HG02884 (cell line): ENCODE measurements at regions not wholly inside any gene's neighbourhood (a gene's known extent, or its start where the extent isn't known, plus 50 kb on each side); places are given as distances from the start of the nearest gene placed in this dataset.

Source experiments
- ATAC-seq: cut with Tn5 transposase; IDR thresholded peaks from one replicate; pipeline ENCODE4 v1.9.1; 2021; ENCODE audit warnings: mild to moderate bottlenecking, moderate library complexity; ENCODE audit not compliant: unreplicated experiment

GRCh38 chr5:141778683-141779082, 96.7 kb upstream of the ARAP3 start:
- ATAC-seq = no peak

GRCh38 chr5:141778206-141778605, 96.2 kb upstream of the ARAP3 start:
- ATAC-seq = no peak

- ATAC-seq = no peak
Observed at GRCh38 chr5:141777711-141778110, 95.7 kb upstream of the ARAP3 start.

- no peak for ATAC-seq
Observed at GRCh38 chr5:141777130-141777529, 95.1 kb upstream of the ARAP3 start.

- ATAC-seq = no peak
Observed at GRCh38 chr5:141773779-141774562, 91.9 kb upstream of the ARAP3 start.

GRCh38 chr5:141772281-141772680, 90.3 kb upstream of the ARAP3 start:
- ATAC-seq = no peak

- ATAC-seq = no peak
Observed at GRCh38 chr5:141771562-141771961, 89.5 kb upstream of the ARAP3 start.

GRCh38 chr5:141771031-141771430, 89.0 kb upstream of the ARAP3 start:
- no peak for ATAC-seq

GRCh38 chr5:141769671-141770070, 87.6 kb upstream of the ARAP3 start:
- ATAC-seq = no peak

- ATAC-seq = no peak
Observed at GRCh38 chr5:141767671-141768070, 85.6 kb upstream of the ARAP3 start.

GRCh38 chr5:141765896-141766551, 84.0 kb upstream of the ARAP3 start:
- ATAC-seq = no peak

- no peak for ATAC-seq
Observed at GRCh38 chr5:141763541-141763940, 81.5 kb upstream of the ARAP3 start.

- no peak for ATAC-seq
Observed at GRCh38 chr5:141762790-141763368, 80.8 kb upstream of the ARAP3 start.

- ATAC-seq = no peak
Observed at GRCh38 chr5:141762316-141762715, 80.3 kb upstream of the ARAP3 start.

- no peak for ATAC-seq
Observed at GRCh38 chr5:141760753-141761152, 78.7 kb upstream of the ARAP3 start.

- ATAC-seq = no peak
Observed at GRCh38 chr5:141760193-141760592, 78.2 kb upstream of the ARAP3 start.

- ATAC-seq = no peak
Observed at GRCh38 chr5:141758310-141758998, 76.4 kb upstream of the ARAP3 start.

- no peak for ATAC-seq
Observed at GRCh38 chr5:141757402-141757801, 75.4 kb upstream of the ARAP3 start.

- ATAC-seq = no peak
Observed at GRCh38 chr5:141756196-141756595, 74.2 kb upstream of the ARAP3 start.

GRCh38 chr5:141753971-141754713, 72.1 kb upstream of the ARAP3 start:
- ATAC-seq = no peak
